WTC11 (cell line): ENCODE measurements at regions not wholly inside any gene's neighbourhood (a gene's known extent, or its start where the extent isn't known, plus 50 kb on each side); places are given as distances from the start of the nearest gene placed in this dataset.

Experiments
- ATAC-seq: fragments of 200-7000 bp; cut with Tn5 transposase; 2 replicates; pipeline ENCODE4 v1.10.0; 2021; ENCODE audit warnings: mild to moderate bottlenecking, moderate library complexity
- CTCF ChIA-PET: fragments of 300-600 bp; sonication (Branson Sonifier 250); formaldehyde crosslinking; loops from one replicate; lab custom pipeline; 2021; ENCODE audit warnings: antibody characterized with exemption; lab: Charles Lee
- POLR2A ChIA-PET: fragments of 350-600 bp; sonication (Branson Sonifier 250); formaldehyde crosslinking; loops from one replicate; lab custom pipeline; 2021; ENCODE audit warnings: antibody characterized with exemption; lab: Charles Lee
- DNase-seq: peaks from one replicate; pipeline ENCODE4 v3.0.0; 2021; ENCODE audit warnings: low spot score
- H3K27ac Mint-ChIP-seq: 2 replicates; pipeline ENCODE4 v1.8.0; 2021; ENCODE audit warnings: mixed read lengths
- H3K27me3 Mint-ChIP-seq: 2 replicates; pipeline ENCODE4 v1.8.0; 2021; ENCODE audit warnings: low read depth, mild to moderate bottlenecking, moderate library complexity, mixed read lengths
- H3K36me3 Mint-ChIP-seq: 2 replicates; pipeline ENCODE4 v1.8.0; 2021; ENCODE audit warnings: mixed read lengths
- H3K4me1 Mint-ChIP-seq: 2 replicates; pipeline ENCODE4 v1.8.0; 2022; ENCODE audit warnings: mixed read lengths
- H3K4me3 Mint-ChIP-seq: 2 replicates; pipeline ENCODE4 v1.8.0; 2021; ENCODE audit warnings: mild to moderate bottlenecking, moderate library complexity, mixed read lengths
- H3K9me3 Mint-ChIP-seq: 2 replicates; pipeline ENCODE4 v1.8.0; 2021; ENCODE audit warnings: mixed read lengths
- ATF1 ChIP-seq: sonication (generic); formaldehyde crosslinking; IDR thresholded peaks from 2 replicates; pipeline ENCODE4 v1.8.1; 2023; ENCODE audit warnings: mild to moderate bottlenecking, moderate library complexity, missing genetic modification reagents
- CBFB ChIP-seq: sonication (generic); formaldehyde crosslinking; IDR thresholded peaks from 2 replicates; pipeline ENCODE4 v1.8.1; 2022; ENCODE audit warnings: mild to moderate bottlenecking, low read depth, missing genetic modification reagents
- CTCF ChIP-seq: fragments of 200-600 bp; IDR thresholded peaks from 2 replicates; pipeline ENCODE4 v1.8.0; 2022; ENCODE audit warnings: antibody characterized with exemption
- E2F1 ChIP-seq: sonication (generic); formaldehyde crosslinking; IDR thresholded peaks from 2 replicates; pipeline ENCODE4 v1.8.0; 2022; ENCODE audit warnings: mild to moderate bottlenecking, missing genetic modification reagents
- GTF2I ChIP-seq: fragments of 250-450 bp; sonication (Bioruptor Pico); conservative IDR thresholded peaks from 2 replicates; pipeline ENCODE4 v1.4.0; 2021; ENCODE audit warnings: mild to moderate bottlenecking
- MAX ChIP-seq: sonication (generic); formaldehyde crosslinking; IDR thresholded peaks from 2 replicates; pipeline ENCODE4 v1.8.0; 2022; ENCODE audit warnings: mild to moderate bottlenecking, missing genetic modification reagents
- NR3C1 ChIP-seq: sonication (generic); formaldehyde crosslinking; conservative IDR thresholded peaks from 2 replicates; pipeline ENCODE4 v1.8.1; 2023; ENCODE audit warnings: low read depth, mild to moderate bottlenecking, missing genetic modification reagents
- TEAD1 ChIP-seq: sonication (generic); formaldehyde crosslinking; IDR thresholded peaks from 2 replicates; pipeline ENCODE4 v1.8.0; 2022; ENCODE audit warnings: mild to moderate bottlenecking, missing genetic modification reagents
- USF2 ChIP-seq: sonication (generic); formaldehyde crosslinking; IDR thresholded peaks from 2 replicates; pipeline ENCODE4 v1.8.1; 2023; ENCODE audit warnings: mild to moderate bottlenecking, missing genetic modification reagents, moderate library complexity
- ZNF416 ChIP-seq: fragments of 250-450 bp; sonication (Bioruptor Pico); IDR thresholded peaks from 2 replicates; pipeline ENCODE4 v1.9.0; 2021; ENCODE audit warnings: mild to moderate bottlenecking, inconsistent platforms
- ZNF671 ChIP-seq: fragments of 250-450 bp; sonication (Bioruptor Pico); IDR thresholded peaks from 2 replicates; pipeline ENCODE4 v1.8.0; 2021; ENCODE audit warnings: mild to moderate bottlenecking
- TF ChIP-seq, protein P1 (sequence below): fragments of 250-450 bp; sonication (Bioruptor Pico); IDR thresholded peaks from 2 replicates; pipeline ENCODE4 v1.9.0; 2021; ENCODE audit warnings: mild to moderate bottlenecking
- TF ChIP-seq, protein P2 (sequence below): sonication (generic); formaldehyde crosslinking; IDR thresholded peaks from 2 replicates; pipeline ENCODE4 v1.8.0; 2023; ENCODE audit warnings: missing genetic modification reagents

- CTCF ChIA-PET, result no interaction called here
- peaks cover 10% of the 10 kb centered on the region for H3K9me3 Mint-ChIP-seq
- no peaks in the 10 kb centered on the region for H3K36me3 Mint-ChIP-seq
- peaks cover 9% of the 10 kb centered on the region for H3K27me3 Mint-ChIP-seq
- no peak for ATAC-seq
- H3K27ac Mint-ChIP-seq, result no peak overlapping the region
- POLR2A ChIA-PET, result no interaction called here
- H3K4me3 Mint-ChIP-seq, result no peak overlapping the region
- TF ChIP-seq, protein P1, sequence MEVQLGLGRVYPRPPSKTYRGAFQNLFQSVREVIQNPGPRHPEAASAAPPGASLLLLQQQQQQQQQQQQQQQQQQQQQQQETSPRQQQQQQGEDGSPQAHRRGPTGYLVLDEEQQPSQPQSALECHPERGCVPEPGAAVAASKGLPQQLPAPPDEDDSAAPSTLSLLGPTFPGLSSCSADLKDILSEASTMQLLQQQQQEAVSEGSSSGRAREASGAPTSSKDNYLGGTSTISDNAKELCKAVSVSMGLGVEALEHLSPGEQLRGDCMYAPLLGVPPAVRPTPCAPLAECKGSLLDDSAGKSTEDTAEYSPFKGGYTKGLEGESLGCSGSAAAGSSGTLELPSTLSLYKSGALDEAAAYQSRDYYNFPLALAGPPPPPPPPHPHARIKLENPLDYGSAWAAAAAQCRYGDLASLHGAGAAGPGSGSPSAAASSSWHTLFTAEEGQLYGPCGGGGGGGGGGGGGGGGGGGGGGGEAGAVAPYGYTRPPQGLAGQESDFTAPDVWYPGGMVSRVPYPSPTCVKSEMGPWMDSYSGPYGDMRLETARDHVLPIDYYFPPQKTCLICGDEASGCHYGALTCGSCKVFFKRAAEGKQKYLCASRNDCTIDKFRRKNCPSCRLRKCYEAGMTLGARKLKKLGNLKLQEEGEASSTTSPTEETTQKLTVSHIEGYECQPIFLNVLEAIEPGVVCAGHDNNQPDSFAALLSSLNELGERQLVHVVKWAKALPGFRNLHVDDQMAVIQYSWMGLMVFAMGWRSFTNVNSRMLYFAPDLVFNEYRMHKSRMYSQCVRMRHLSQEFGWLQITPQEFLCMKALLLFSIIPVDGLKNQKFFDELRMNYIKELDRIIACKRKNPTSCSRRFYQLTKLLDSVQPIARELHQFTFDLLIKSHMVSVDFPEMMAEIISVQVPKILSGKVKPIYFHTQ, result no peak
- TF ChIP-seq GTF2I (no peak), ZNF416 (CRISPR knock-in tag) (no peak), NR3C1 (no peak), USF2 (CRISPR knock-in tag) (no peak), ATF1 (CRISPR knock-in tag) (no peak)
- H3K4me1 Mint-ChIP-seq, result peaks cover 4% of the 10 kb centered on the region
- no peak for DNase-seq
Measured at GRCh38 chr1:208460823-208461222, 216.6 kb upstream of the PLXNA2 start.

GRCh38 chr1:208461680-208462079 is 217.5 kb upstream of the PLXNA2 start:
- Mint-ChIP-seq H3K27ac (no peak overlapping the region), H3K36me3 (no peaks in the 10 kb centered on the region), H3K4me3 (no peak overlapping the region), H3K4me1 (no peaks in the 10 kb centered on the region), H3K9me3 (peaks cover 8% of the 10 kb centered on the region), H3K27me3 (peaks cover 9% of the 10 kb centered on the region)
- no peak for DNase-seq
- POLR2A ChIA-PET, result interaction anchor here (0.7 kb wide), 1 partner anchor 154 kb away, joined by 3 read pairs; no protein-coding TSS in a partner anchor
- no peak for TF ChIP-seq TEAD1
- TF ChIP-seq CTCF, result peak; percentile 30; the same call in 1 of the 2 replicates
- CTCF ChIA-PET, result interaction anchor here (1.0 kb wide), 3 partner anchors 8 to 15 kb away, joined by 3 to 8 read pairs (median 5); no protein-coding TSS in a partner anchor
- ATAC-seq, result peak; percentile 92

DNA sequence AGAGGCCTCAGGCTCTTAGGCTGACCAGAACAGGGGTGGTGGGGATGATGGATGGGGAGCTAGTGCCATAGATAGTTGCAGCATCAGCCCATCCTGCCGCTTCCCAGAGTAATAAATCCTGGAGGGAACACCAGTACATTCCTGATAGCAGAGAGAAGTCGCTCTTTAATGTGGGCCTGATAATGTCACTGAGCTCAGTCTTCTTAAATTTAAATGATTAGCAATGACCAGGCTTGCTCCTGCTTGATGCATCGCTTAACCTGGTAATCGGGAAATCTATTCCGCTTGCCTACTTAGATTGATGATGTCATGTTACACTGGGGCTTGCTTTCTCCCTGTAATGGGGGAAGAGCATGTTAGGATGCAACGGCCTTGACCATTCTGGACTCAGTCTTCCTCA is 218.6 kb upstream of the PLXNA2 start:
- ATAC-seq (no peak), DNase-seq (no peak)
- TF ChIP-seq CBFB (CRISPR knock-in tag) (no peak), ZNF671 (CRISPR knock-in tag) (no peak), MAX (no peak), E2F1 (CRISPR knock-in tag) (no peak)
- TF ChIP-seq, protein P2, sequence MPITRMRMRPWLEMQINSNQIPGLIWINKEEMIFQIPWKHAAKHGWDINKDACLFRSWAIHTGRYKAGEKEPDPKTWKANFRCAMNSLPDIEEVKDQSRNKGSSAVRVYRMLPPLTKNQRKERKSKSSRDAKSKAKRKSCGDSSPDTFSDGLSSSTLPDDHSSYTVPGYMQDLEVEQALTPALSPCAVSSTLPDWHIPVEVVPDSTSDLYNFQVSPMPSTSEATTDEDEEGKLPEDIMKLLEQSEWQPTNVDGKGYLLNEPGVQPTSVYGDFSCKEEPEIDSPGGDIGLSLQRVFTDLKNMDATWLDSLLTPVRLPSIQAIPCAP (CRISPR knock-in tag), result no peak
- CTCF ChIA-PET, result no interaction called here
- Mint-ChIP-seq H3K27ac (no peak overlapping the region), H3K36me3 (no peaks in the 10 kb centered on the region), H3K27me3 (peaks cover 9% of the 10 kb centered on the region), H3K9me3 (no peaks in the 10 kb centered on the region), H3K4me3 (no peak overlapping the region), H3K4me1 (no peaks in the 10 kb centered on the region)
- POLR2A ChIA-PET, result no interaction called here
